NCI-H2029 (cell line): ENCODE measurements at regions not wholly inside any gene's neighbourhood (a gene's known extent, or its start where the extent isn't known, plus 50 kb on each side); places are given as distances from the start of the nearest gene placed in this dataset.

Source experiments
- DNase-seq: peaks from one replicate; lab custom pipeline; 2025; lab: John Stamatoyannopoulos, UW

DNA sequence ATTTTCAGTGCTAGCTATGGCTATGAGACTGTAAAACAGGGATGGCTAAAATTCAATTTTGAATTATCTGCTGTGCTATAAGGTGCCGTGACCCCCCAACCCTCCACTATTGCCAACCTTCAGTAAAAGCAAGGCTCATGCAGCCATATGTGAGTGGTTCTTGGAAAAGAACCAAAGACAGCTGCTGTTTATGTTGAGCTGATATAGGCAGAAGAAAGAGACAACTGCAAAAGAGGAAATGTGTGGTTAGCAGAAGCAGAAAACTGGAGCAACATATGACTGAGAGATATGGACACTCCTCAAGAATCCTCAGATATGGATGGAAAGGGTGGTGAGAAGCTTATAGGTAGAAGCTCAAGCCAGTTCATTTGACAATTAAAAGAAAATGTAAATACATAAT, 200.3 kb downstream of the TLE1 start:
- DNase-seq = no peak

DNA sequence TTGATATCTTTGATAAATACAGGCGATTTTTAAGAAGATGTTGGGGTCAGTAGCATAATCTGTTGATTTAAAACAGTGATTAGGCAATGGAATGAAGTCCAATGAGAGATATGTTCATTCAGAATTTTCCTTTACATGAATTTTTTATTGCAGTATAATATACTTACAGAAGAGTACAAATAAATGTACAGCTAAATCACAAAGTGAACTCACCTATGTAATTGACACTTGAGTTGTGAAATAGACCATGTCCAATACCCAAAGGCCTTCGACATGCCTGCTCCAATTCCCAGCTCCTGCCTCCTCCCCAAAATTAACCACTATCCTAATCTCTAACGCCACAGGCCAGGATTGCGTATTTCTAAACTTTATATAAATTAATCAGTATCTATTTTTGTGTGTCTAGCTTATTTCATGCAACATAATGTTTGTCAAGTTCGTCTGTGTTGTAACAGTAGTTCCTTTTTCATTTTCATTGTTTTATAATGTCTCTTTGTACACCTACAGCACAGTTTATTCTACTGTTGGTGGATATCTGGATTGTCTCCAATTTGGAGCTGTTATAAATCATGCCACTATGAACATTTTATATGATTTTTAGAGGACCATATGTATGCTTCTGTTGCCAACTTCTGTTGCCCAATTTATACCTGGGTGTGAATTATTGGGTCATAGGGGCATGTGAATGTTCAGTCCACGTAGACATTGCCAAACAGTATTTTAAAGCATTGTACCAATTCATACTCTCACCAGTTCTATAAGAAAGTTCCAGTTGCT, 208.3 kb downstream of the TLE1 start:
- DNase-seq = no peak

DNA sequence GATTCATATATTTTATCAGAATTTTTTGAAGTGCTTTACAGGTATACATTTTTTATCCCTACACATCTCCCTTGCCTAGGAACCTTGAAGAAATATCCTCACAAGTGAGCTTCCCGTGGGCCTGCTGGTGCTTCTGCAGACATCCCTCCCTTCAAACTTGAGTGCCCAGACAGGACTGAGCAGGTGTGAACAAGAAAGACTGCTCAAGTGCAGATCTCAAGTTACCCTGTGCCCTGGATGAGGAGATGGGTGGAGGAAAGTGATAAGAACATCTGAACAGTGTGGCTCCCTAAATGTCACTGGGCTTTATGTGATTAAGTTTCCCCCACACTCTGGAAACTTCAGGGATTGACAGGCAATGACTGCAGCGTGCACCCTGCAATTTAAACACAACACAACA, 209.8 kb downstream of the TLE1 start:
- no peak for DNase-seq

DNA sequence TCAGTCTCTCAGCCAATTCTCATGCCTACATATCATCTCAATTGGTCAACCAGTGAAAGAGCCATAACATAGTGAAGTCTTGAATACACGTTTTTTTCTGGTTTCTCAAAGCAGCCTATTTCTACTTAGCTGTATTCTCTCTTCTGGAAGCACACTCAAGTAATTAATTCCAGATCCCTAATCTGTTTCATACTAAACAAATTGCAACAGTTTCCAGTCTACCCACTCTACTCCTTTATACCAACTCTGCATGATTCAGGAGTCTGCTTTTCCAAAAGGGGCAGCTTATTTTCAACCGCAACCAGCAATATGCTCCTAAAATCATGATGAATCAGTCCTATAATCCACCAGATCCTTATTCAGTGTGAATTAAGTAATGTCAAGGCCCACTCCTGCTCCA, 211.7 kb downstream of the TLE1 start:
- DNase-seq = no peak

DNA sequence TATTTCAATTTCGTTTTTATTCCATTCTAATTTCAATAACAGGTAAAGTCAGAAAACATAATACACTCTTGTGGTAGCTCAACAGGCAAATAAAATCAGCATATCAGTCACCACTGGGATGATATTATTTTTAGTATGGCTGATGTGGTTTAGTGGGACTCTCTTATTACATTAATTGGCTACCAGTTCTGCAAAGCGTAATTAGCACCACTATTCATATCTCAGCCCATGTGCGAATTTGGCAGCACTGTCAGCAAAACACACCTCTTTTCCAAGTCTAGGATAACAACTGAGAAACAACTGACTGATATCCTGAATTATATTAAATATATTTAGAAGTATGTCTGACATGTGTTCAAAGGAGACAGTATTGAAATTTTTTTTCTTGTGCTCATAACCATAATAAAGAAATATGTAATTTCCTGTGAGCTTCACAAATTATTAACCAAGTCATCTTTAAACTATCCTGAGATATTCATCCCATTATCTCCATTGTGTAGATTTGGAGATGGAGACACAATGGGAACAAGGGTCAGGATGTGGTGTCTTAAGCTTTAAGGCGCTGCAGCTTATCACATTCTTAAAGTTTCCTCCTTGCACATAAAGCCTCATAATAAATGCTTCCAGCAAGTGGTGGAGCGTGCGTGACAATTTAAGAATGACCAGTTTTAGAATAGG, 212.4 kb downstream of the TLE1 start:
- no peak for DNase-seq

DNA sequence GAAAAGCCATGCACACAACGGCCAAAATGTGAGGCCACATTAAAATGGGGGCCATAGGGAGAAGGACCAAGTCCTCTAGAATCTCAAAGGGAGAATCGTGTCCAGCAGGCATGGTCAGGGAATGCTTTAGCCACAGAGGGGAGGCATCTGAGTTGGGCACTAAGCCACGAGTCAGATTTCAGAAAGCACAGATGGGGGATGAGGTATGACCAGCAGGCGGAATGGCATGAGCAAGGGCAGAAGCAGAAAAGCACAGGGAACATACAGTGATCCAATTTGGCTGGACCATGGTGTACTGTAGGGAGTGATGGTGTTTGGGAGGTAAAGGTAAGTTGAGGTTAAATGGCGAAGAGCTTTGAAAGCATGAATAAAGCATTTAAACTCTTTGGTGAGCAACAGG, 214.6 kb downstream of the TLE1 start:
- no peak for DNase-seq

DNA sequence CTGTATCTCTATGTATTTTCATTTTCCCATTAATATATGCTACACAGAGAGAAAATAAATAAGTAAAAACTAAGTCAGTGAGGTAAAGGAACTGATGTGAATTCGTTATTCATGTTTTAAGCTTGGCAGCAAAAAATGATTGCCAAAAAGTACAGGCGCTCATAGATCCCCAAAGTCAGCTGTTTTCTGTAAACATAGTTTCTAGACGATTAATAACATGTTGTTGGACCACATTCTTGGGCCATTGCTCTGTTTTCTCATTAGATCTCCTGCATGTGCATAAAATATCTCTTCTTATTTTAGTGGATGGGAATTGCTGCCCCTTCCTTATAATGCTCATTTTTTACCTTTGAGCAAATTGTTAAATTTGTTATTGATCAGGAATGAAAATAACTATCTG, 215.2 kb downstream of the TLE1 start:
- DNase-seq = no peak

DNA sequence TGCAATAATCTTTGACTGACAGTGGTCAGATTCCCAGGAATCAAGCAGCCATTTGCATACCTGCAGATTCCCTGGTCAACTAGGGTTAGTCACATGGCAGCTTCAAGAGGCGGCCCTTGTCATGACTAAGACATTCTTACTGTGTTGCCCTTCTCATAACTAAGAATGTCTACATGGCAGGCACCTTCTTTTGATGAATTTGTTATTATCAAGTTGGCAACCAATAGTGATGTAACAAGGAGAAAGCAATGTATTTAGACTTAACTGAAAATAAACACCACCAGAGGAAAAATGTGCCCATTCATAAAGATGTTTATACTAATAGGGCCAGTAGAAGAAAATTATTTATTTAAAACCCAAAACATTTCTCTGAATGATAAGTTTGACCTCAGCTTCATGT, 215.6 kb downstream of the TLE1 start:
- DNase-seq = no peak

DNA sequence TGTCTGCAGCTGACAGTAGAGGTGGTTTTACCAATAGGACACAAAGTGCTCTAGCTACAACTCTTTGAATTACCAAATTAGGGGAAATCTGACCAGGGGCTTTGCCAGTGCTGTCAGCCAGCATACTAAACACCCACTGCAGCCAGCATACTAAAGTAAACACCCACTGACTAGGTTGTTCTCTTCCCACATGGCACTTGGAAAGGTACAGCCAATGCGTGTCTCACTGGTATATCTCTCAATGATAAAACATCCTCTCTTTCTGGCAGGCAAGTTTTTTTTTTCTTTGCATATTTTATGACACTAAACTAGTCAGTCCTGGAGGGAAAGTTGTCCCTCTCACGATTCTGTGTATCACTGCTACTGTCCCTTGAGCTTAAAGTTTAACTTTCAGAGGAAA, 216.1 kb downstream of the TLE1 start:
- DNase-seq = no peak

DNA sequence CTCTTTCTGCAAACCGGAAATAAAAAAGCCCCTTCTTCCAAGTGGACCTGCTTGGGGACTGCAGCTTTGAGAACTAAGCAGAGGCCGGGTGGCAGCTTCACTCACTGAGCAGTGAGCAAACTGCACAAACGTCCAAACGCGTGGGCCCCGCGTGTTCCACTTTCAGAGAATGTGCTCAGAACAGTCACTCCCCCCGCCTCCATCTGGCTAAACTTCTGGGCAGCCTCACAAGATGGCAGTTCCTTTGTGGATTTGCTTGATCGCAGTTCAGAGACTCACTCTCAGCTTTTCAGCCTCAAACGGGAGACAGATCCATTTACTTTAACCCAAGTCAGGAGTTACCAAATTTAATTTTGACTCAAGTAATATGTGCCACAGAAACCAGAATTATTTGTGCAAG, 216.6 kb downstream of the TLE1 start:
- no peak for DNase-seq

DNA sequence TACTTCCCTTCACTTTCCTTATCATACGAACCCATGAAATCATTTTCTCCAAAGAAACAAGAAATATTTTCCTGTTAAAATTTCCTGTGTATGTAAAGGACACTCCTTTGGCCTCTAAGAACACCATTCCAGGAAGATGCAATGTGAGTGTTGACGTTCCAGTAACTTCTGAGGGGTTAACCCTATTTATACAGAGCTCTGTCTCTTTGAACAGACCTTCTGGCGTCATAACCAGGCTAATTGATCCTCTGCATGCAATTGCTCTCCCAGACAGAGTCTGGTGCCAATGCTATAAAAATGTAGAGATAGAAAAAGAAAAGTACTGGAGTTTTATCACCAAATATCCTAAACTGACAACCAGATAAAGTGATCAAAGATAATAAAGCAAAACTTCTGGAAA, 218.5 kb downstream of the TLE1 start:
- no peak for DNase-seq

DNA sequence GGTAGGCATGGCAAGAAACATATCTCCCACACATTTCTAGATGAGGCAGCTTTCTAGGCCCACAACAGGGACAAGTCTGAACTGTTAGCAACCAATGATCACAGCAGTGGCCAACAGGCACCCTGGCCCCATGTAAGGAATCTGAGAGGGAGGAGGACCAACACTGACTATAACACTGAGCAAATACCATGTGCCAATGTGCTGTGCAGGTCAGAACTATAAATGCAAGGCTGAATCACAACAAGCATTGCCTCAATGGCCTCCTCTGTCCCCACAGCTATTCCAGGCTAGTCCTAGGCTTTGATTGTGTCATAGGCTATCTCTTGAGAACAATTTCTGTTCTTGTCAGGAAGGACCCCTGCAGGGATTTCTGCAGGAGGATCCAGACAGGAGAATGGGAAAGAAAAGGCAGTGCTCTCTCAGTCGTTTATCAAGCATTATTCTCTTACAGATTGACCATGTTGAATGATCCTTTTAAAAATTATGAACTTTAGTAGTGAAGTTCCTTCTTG, 221.2 kb downstream of the TLE1 start:
- DNase-seq = no peak

DNA sequence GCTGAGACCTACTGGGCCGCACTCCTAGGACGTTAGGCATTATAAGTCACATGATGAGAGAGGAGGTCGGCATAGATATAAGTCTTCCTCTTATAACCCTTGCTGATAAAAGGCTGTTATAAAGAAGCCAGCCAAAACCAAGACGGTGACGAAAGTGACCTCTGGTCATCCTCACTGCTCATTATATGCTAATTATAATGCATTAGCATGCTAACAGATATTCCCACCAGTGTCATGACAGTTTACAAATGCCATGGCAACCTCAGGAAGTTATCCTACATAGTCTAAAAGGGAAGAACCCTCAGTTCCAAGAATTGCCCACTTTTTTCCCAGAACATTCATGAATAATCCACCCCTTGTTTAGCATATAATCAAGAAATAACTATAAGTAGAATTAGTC, 222.4 kb downstream of the TLE1 start:
- no peak for DNase-seq

DNA sequence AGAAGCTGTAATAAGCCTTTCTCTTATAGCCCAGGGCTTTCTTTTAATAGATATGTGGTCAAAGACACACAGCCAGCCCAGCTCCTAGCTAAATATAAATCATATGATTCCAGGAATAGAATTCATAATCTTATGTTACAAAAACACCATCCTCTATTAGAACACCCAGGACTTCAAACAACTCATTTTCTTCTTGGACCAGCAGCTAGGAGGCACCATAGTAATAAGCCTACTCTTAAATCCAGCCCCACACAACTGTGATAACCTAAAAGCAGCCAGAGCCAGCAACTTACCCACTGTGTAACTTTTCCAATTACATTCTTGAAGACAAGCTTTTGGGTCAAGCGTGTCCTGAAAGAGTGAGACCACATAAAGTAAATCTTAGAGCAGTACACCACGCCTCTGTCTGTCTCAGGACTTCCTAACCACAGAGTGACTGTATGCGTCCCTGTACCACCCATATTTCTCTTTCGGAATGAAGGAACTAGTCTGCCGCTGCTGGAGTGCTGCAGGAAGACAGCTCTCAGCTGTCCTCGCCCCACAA, 223.8 kb downstream of the TLE1 start:
- DNase-seq = no peak

DNA sequence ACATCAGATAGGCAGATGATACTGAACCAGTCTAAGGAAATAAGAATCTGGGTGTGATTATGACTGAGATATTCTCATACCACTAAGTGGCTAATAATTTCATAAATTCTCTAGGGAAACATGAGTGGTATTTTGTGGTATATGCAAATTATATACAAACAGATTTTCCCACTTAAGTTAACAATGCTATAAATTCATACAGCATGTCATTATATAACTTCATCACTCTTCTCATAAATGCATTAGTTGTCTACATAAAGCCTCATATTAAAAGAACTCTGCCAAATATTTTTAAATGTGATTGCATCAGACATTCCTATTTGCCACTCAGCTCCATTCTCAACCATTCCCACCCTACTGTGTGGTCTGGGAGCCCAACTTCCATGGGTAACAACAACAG, 226.5 kb downstream of the TLE1 start:
- no peak for DNase-seq

DNA sequence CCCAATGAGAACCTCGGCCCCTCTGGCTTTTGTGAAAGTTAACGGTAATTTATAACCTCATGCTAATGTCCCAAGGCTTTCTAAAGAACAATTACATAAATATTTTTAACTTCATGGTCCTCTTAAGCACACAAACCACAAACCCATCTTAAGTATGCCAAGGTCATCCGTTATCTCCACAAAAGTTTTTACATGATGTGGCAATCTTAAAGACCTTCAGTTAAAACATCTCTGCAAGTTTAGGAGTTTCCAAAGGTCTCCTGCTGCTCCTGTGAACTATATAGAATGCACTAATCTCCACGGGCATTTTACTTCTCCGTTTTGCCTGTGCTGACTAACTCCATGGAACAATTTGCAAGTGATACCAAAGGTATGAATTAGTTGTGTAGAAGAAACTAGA, 228.2 kb downstream of the TLE1 start:
- DNase-seq = no peak

DNA sequence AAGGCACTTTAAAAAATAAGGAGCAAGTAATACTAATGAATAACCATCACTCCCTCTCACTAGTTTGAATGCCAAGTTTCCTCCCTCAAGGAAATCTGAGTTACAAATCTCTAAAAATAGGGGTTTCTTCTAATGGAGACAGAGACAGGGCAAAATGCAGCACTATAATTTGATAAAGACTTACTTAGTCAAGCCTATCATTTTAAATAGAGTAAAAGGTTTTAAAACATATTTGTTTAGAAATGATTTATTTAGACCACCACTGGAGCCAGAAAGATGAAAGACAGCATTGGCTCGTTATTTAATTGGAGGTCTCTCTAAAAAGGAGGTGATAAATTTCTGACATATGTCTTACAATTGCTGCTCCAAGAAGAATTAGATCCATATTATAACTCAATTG, 228.7 kb downstream of the TLE1 start:
- no peak for DNase-seq

DNA sequence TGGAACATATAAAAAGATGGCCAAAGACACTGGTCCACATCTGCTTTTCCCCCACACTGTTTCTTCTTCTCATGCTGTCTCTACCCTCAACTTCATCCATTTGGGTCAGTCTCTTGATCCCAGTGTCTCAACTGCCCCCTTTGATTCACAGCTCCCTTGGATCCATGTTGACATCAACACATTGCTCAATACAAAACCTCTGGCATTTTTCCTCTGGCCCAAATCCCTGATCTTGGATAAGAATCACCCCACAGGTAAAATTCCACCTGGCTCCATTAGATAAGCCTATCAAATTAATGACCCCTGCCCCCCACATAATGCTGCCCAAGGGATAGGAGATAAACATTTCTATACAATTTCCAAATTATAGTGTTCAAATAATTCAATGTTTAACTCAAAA, 229.8 kb downstream of the TLE1 start:
- no peak for DNase-seq

DNA sequence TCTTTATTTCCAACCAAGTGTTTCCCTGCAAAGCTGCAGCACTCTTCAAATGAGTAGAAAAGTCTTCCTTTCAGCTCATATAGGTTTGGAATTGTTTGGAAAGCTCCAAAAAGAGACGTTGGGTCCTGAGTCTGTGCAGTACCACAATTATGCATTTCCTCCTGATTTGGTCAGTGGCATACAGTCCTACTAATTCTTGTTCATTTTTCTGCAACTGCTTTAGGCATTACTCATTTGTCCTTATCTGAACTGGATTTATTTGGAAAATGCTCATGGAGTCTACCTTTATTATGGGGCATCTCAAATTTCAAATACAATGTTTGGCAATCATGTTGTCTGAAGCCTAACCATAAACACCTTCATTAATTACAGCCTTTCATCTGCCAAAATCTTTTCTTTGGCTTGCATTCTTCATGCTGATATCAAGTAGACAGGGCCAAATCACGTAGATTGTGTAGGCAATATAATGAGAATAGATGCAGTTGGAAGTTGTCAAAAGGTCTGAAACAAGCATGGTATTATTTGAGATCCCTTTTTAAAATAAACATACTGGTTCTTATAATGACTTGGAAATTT, 232.8 kb downstream of the TLE1 start:
- DNase-seq = no peak

DNA sequence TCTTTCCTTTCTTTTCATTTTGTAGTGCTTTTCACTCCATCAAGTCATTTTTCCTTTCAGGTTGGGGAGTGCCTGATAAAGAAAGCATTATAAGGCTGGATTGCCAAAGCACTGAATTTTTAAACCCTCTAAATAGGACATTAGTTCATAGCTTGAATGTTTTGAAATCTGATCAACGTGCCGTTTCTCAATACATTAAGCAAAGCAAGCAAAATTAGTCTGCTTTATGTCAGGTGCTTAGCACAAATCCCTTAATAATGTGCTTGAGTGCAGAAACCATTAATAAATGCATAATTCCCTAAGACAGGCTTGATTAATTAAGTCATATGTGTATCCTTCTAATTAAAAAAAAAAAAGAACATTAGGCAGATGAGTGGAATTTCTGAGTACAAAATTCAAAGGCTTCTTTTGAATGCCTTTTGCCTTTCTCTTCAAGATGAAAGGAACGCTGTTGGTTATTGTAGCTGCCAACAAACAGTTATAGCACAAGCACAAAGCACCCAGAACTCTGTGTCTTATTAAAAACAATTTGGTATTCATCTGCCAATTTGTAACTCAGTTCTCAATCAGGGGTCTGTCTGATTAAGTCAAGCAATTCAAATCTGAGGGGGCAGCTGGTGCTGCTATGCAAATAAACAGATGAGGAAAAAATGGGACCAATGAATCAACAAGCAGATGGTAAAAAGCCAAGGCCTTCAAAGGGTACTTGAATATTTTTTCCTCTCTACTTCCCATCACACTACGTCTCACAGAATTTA, 233.7 kb downstream of the TLE1 start:
- DNase-seq = no peak

DNA sequence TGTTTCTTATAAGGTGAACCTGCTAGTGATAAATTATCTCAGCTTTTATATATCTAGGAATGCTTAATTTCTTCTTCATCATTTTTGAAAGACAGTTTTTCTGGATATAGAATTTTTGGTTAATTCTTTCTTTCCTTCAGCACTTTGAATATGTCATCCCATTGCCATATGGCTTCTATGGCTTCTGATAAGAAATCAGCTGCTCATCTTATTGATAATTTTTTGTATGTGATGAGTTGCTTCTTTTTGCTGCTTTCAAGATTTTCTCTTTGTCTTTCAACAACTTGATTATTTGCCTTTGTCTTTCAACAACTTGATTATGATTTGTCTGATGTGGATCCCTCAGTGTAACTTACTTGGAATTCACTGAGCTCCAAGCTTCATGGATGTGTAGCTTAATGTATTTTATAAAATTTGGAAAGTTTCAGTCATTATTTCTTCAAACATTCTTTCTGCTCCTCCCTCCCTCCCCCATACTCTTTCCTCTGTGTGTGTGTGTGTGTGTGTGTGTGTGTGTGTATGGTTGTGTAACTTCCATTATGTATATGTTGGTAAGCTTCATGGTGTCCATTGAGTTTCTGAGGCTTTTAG, 243.9 kb downstream of the TLE1 start:
- DNase-seq = no peak

DNA sequence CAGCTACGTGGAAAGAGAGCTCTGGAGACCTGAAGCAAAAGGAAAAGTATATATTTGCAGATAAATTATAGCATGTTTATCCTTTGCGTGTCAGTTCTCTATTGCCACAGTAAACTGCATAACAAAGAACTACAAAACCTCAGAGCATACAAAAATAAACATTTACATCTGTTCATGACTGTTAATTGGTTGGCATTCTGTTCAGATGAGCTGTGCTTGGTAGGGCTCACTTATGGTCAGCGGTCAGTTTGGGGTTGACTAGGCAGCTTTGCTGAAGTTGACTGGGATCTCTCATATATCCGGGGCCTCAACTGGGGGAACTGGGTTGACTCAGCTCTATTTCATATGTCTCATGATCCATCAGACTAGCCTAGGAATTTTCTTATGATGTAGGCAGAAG, 257.7 kb downstream of the TLE1 start:
- peak; percentile 5 for DNase-seq
